ENCODE measurements at regions not wholly inside any gene's neighbourhood (a gene's known extent, or its start where the extent isn't known, plus 50 kb on each side); places are given as distances from the start of the nearest gene placed in this dataset.

DNA sequence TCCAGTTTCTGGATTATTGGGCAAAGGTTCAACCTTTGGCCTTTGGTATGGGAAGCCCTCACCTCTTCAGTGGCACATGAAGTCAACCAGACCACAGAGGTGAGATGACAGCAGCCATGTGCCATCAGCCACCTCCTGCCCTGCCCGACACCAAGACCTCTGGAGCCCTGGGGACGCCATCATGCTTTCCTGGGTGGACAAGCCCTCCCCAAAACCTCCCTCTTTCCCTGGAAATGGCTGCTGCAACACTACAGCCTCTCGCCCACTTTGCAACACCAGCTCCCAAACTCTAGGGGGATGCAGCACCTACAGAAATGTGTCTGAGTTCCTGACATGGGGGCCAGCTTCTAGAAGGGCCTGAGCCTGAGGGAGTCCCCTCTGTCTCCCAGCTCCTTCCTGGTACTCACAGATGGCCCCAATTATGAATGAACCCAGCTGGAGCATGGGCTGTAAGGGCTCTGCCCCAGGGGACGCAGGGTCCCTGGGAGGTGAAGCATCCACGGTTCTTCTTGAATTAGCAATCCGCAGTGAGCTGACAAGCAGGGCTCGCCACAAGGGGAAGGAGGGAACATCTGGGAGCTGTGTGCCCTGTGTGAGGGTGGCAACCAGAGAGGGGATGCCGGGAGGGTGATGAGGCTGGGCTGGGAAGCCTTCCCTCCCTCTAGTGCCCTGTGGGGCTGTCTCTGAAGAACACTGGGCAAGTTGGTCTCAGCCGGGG lies 268.5 kb upstream of the HDAC4 start:
- Histone ChIP-seq H3K27me3 (ENCODE audit: insufficient read depth, low read length) (no peaks in the 10 kb centered on the region), H3K4me2 (ENCODE audit: low read length) (no peak overlapping the region)

DNA sequence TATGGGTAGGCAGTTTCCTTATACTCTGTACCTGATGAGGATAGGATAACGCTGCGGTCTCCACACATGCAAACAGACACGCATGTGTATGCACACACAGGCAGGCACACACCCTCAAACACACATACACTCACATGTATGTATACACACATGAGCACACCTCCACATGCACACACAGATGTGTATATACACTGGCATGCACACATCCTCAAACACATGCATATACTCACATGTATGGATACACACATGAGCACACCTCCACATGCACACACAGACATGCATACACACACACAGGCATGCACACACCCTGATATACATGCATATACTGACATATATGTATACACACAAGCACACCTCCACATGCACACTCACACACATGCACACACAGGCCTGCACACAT lies 267.8 kb upstream of the HDAC4 start:
- H3K4me2 ChIP-seq (ENCODE audit: low read length) = no peak overlapping the region
- no peak overlapping the region for H3K27ac ChIP-seq (ENCODE audit: low read depth, low read length, poor library complexity, severe bottlenecking)
- no peak for TF ChIP-seq EZH2 (IDR thresholded peaks at IDR 0.05; ENCODE audit: borderline replicate concordance, low read length)
- TF ChIP-seq, protein P1, sequence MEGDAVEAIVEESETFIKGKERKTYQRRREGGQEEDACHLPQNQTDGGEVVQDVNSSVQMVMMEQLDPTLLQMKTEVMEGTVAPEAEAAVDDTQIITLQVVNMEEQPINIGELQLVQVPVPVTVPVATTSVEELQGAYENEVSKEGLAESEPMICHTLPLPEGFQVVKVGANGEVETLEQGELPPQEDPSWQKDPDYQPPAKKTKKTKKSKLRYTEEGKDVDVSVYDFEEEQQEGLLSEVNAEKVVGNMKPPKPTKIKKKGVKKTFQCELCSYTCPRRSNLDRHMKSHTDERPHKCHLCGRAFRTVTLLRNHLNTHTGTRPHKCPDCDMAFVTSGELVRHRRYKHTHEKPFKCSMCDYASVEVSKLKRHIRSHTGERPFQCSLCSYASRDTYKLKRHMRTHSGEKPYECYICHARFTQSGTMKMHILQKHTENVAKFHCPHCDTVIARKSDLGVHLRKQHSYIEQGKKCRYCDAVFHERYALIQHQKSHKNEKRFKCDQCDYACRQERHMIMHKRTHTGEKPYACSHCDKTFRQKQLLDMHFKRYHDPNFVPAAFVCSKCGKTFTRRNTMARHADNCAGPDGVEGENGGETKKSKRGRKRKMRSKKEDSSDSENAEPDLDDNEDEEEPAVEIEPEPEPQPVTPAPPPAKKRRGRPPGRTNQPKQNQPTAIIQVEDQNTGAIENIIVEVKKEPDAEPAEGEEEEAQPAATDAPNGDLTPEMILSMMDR (IDR thresholded peaks at IDR 0.05; ENCODE audit: low read length) = no peak
- H3K4me1 ChIP-seq (ENCODE audit: insufficient read depth, low read length, severe bottlenecking) = no peaks in the 10 kb centered on the region
- no peaks in the 10 kb centered on the region for H3K36me3 ChIP-seq (ENCODE audit: insufficient read depth, low read length)
- H4K20me1 ChIP-seq (ENCODE audit: insufficient read depth, low read length) = no peaks in the 10 kb centered on the region
- H3K9me3 ChIP-seq (ENCODE audit: low read length) = no peaks in the 10 kb centered on the region
- no peaks in the 10 kb centered on the region for H3K27me3 ChIP-seq (ENCODE audit: insufficient read depth, low read length)
- H3K4me3 ChIP-seq (ENCODE audit: low read depth, low read length, poor library complexity, severe bottlenecking) = no peak overlapping the region
- no peaks in the 10 kb centered on the region for H3K9me2 ChIP-seq (ENCODE audit: low read depth, low read length)
- no peaks in the 10 kb centered on the region for H3K79me2 ChIP-seq (ENCODE audit: insufficient read depth, low read length)
- no peak overlapping the region for H3K9ac ChIP-seq (ENCODE audit: low read length)
- no peak overlapping the region for H2AFZ ChIP-seq (ENCODE audit: low read length)
- H3F3A ChIP-seq (ENCODE audit: insufficient read depth, low read length) = no peaks in the 10 kb centered on the region

More for the DNA sequence above, 268.5 kb upstream of the HDAC4 start:
- H4K20me1 ChIP-seq (ENCODE audit: insufficient read depth, low read length) = no peaks in the 10 kb centered on the region
- H3F3A ChIP-seq (ENCODE audit: insufficient read depth, low read length) = no peaks in the 10 kb centered on the region
- no peaks in the 10 kb centered on the region for H3K9me3 ChIP-seq (ENCODE audit: low read length)
- H3K9ac ChIP-seq (ENCODE audit: low read length) = no peak overlapping the region
- no peaks in the 10 kb centered on the region for H3K4me1 ChIP-seq (ENCODE audit: insufficient read depth, low read length, severe bottlenecking)
- H2AFZ ChIP-seq (ENCODE audit: low read length) = no peak overlapping the region
- H3K4me3 ChIP-seq (ENCODE audit: low read depth, low read length, poor library complexity, severe bottlenecking) = no peak overlapping the region
- no peaks in the 10 kb centered on the region for H3K36me3 ChIP-seq (ENCODE audit: insufficient read depth, low read length)
- no peak for TF ChIP-seq EZH2 (IDR thresholded peaks at IDR 0.05; ENCODE audit: borderline replicate concordance, low read length)
- TF ChIP-seq, protein P1 (IDR thresholded peaks at IDR 0.05; ENCODE audit: low read length) = no peak
- no peak overlapping the region for H3K27ac ChIP-seq (ENCODE audit: low read depth, low read length, poor library complexity, severe bottlenecking)
- no peaks in the 10 kb centered on the region for H3K79me2 ChIP-seq (ENCODE audit: insufficient read depth, low read length)
- no peaks in the 10 kb centered on the region for H3K9me2 ChIP-seq (ENCODE audit: low read depth, low read length)

DNA sequence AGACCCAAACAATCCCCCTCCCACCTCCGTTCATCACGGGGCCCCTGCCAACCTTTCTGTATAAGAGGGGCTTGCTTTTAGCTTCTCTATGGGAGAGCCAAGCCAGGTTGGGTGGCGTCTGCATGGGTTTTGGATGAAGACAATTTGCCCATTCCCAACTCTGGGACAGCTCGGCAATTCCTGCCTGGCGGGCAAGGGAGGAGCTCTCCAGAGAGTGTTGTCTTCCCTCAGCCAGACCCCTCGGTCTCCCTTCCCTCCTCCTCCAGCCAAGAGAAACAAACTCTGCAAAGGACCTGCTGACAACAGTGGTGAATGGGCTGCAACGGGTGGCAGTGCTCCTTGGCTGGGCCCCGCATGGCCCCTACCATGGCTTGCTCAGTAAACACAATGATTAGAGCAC lies 267.2 kb upstream of the HDAC4 start:
- Histone ChIP-seq H3K4me1 (ENCODE audit: insufficient read depth, low read length, severe bottlenecking) (no peaks in the 10 kb centered on the region), H3K36me3 (ENCODE audit: insufficient read depth, low read length) (no peaks in the 10 kb centered on the region), H3K4me2 (ENCODE audit: low read length) (no peak overlapping the region), H3K27ac (ENCODE audit: low read depth, low read length, poor library complexity, severe bottlenecking) (no peak overlapping the region), H3K27me3 (ENCODE audit: insufficient read depth, low read length) (no peaks in the 10 kb centered on the region), H4K20me1 (ENCODE audit: insufficient read depth, low read length) (no peaks in the 10 kb centered on the region), H3K4me3 (ENCODE audit: low read depth, low read length, poor library complexity, severe bottlenecking) (no peak overlapping the region), H3F3A (ENCODE audit: insufficient read depth, low read length) (no peaks in the 10 kb centered on the region), H3K9ac (ENCODE audit: low read length) (no peak overlapping the region), H3K9me2 (ENCODE audit: low read depth, low read length) (no peaks in the 10 kb centered on the region), H3K9me3 (ENCODE audit: low read length) (no peaks in the 10 kb centered on the region), H2AFZ (ENCODE audit: low read length) (no peak overlapping the region), H3K79me2 (ENCODE audit: insufficient read depth, low read length) (no peaks in the 10 kb centered on the region)
- TF ChIP-seq, protein P1 (IDR thresholded peaks at IDR 0.05; ENCODE audit: low read length) = no peak
- no peak for TF ChIP-seq EZH2 (IDR thresholded peaks at IDR 0.05; ENCODE audit: borderline replicate concordance, low read length)

All from OCI-LY1 (cell line).